ENCODE measurements at regions not wholly inside any gene's neighbourhood (a gene's known extent, or its start where the extent isn't known, plus 50 kb on each side); places are given as distances from the start of the nearest gene placed in this dataset.
"Not testable (repeated sequence)": the region's sequence is repeated elsewhere in the genome, so short reads cannot be mapped to it uniquely, and the experiment has no call there.

GRCh38 chr10:120048391-120048790, 155.9 kb downstream of the SEC23IP start:
- no peak for DNase-seq (ENCODE audit: low spot score)

- DNase-seq (ENCODE audit: low spot score), result no peak
These were observed 159.1 kb downstream of the SEC23IP start for GRCh38 chr10:120051671-120052070.

GRCh38 chr10:120052964-120053702, 160.6 kb downstream of the SEC23IP start:
- no peak for DNase-seq (ENCODE audit: low spot score)

- not testable (repeated sequence) for DNase-seq (ENCODE audit: low spot score)
These were observed 167.3 kb downstream of the SEC23IP start for GRCh38 chr10:120059790-120060189.

GRCh38 chr10:120067427-120067826, 174.9 kb downstream of the SEC23IP start:
- DNase-seq (ENCODE audit: low spot score), result no peak

GRCh38 chr10:120069700-120070099, 177.2 kb downstream of the SEC23IP start:
- DNase-seq (ENCODE audit: low spot score), result no peak

- no peak for DNase-seq (ENCODE audit: low spot score)
These were observed 182.8 kb downstream of the SEC23IP start for GRCh38 chr10:120075349-120075748.

GRCh38 chr10:120076996-120077706, 184.6 kb downstream of the SEC23IP start:
- DNase-seq (ENCODE audit: low spot score), result no peak

GRCh38 chr10:120077707-120078492, 185.4 kb downstream of the SEC23IP start:
- DNase-seq (ENCODE audit: low spot score), result no peak

- no peak for DNase-seq (ENCODE audit: low spot score)
These were observed 192.7 kb downstream of the SEC23IP start for GRCh38 chr10:120085096-120085796.

- no peak for DNase-seq (ENCODE audit: low spot score)
These were observed 193.5 kb downstream of the SEC23IP start for GRCh38 chr10:120086066-120086465.

- DNase-seq (ENCODE audit: low spot score), result no peak
These were observed 194.6 kb downstream of the SEC23IP start for GRCh38 chr10:120087109-120087508.

GRCh38 chr10:120095875-120096274, 203.3 kb downstream of the SEC23IP start:
- DNase-seq (ENCODE audit: low spot score), result no peak

- DNase-seq (ENCODE audit: low spot score), result no peak
These were observed 205.2 kb downstream of the SEC23IP start for GRCh38 chr10:120097766-120098165.

GRCh38 chr10:120098232-120098930, 205.9 kb downstream of the SEC23IP start:
- no peak for DNase-seq (ENCODE audit: low spot score)

- no peak for DNase-seq (ENCODE audit: low spot score)
These were observed 211.4 kb downstream of the SEC23IP start for GRCh38 chr10:120103738-120104560.

GRCh38 chr10:120105001-120105400, 212.5 kb downstream of the SEC23IP start:
- no peak for DNase-seq (ENCODE audit: low spot score)

GRCh38 chr10:120105492-120105891, 213.0 kb downstream of the SEC23IP start:
- no peak for DNase-seq (ENCODE audit: low spot score)

GRCh38 chr10:120108916-120109315, 216.4 kb downstream of the SEC23IP start:
- no peak for DNase-seq (ENCODE audit: low spot score)

- DNase-seq (ENCODE audit: low spot score), result not testable (repeated sequence)
These were observed 217.2 kb downstream of the SEC23IP start for GRCh38 chr10:120109725-120110124.

GRCh38 chr10:120110196-120110595, 217.7 kb downstream of the SEC23IP start:
- DNase-seq (ENCODE audit: low spot score), result no peak

Measured in iPS-NIHi11 (cell line).